EH (cell line): ENCODE measurements at regions not wholly inside any gene's neighbourhood (a gene's known extent, or its start where the extent isn't known, plus 50 kb on each side); places are given as distances from the start of the nearest gene placed in this dataset.

Source experiments
- DNase-seq: peaks from one replicate; pipeline ENCODE4 v3.0.0-alpha.2; 2015; ENCODE audit warnings: low read depth

DNA sequence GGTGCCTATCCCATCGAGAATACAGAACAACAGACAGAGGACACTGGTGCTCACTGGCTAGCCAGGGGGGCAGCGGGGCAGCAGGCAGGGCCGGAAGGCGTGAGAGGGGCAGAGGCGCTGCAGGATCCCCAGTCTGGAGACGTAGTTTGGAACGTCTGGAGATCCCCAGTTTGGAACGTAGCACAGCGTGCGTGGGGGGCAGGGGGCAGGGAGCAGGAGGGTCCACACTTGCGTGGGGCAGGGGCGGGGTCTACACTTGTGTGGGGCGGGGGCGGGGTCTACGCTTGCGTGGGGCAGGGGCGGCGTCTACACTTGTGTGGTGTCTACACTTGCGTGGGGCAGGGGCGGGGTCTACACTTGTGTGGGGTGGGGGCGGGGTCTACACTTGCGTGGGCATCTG, 107.2 kb downstream of the DACT2 start:
- no peak for DNase-seq

DNA sequence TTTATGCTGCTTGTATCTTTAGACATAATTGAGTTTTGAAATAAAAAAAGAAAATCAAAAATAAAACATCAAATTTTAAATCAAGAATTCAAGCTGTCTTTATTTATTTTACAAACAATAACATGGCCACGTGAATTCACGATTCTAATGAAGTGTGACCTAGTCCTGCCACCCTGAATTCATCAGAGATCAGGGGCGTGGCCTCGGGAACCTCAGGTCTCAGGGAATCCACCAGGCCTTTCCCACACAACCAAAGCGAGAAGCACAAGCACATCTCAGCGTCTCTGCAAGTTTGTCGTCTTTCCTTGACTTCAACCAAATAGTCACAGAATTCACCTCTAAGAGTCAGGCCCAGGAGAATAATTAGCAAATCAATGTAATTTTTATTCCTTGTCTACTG, 107.9 kb downstream of the DACT2 start:
- no peak for DNase-seq

- no peak for DNase-seq
Observed at GRCh38 chr6:168210239-168211105, 109.1 kb downstream of the DACT2 start.

- no peak for DNase-seq
Observed at GRCh38 chr6:168209420-168209819, 110.2 kb downstream of the DACT2 start.

- no peak for DNase-seq
Observed at GRCh38 chr6:168208854-168209253, 110.7 kb downstream of the DACT2 start.

GRCh38 chr6:168208402-168208801, 111.2 kb downstream of the DACT2 start:
- no peak for DNase-seq

DNA sequence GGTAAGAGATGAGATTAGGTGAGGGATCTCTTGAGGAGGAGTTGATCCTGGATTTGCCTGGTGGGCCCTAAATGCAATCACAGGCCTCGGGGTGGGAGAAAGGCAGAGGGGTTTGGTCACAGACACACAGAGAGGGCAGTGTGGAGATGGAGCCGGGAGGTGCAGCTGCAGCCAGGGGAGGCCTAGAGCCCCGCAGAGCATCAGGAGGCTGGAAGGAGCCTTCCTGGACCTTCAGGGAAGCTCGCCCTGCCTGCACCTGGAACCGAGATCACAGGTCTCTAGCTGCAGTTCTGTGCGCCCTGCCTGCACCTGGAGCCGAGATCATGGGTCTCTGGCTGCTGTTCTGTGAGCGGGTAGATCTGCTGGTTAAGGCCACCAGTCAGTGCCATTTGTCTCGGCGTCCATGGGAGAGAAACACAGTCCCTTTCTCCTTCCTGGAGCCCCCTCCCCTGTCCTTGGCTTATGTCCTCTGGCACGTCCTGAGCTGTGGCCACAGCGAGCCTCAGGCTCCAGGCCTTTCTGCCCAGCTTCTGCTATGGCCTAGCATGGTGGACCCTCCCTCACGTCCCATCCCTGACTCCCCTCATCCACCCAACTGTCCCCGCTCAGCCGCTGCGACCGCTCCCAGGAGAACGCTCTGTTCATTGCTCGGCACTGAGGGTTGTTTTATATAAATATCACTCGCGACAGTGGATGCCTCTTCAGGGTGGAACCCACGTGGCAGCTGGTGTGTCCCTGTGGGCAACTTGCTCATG, 112.0 kb downstream of the DACT2 start:
- no peak for DNase-seq

DNA sequence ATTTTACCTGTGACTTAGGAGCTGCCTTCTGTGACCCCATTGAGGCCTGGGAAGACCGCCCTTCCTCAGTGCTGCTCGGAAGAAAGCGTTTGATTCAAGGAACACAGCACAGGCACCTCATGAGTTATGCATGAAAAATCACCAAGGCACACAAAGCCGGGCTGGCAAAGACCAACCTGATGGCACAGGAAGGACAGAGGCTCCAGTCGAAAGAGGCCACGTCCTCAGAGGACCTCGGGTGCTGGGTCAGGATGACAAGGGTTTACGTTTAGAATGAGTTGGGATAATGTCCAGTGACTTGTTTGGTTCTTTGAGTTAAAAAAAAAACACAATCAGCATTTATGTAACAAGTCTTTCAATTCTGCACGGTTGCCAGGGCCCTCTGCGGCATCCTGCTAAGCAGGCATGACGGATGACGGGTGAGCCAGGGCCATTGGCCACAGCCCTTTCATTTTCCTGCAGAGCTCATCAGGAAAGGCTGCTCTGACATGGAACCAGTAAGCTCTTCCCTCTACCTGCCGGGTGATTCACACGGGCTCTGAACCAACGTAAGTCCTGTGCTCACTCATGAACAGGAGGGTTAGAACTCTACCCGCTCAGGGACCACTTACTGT, 112.8 kb downstream of the DACT2 start:
- DNase-seq, result no peak

DNA sequence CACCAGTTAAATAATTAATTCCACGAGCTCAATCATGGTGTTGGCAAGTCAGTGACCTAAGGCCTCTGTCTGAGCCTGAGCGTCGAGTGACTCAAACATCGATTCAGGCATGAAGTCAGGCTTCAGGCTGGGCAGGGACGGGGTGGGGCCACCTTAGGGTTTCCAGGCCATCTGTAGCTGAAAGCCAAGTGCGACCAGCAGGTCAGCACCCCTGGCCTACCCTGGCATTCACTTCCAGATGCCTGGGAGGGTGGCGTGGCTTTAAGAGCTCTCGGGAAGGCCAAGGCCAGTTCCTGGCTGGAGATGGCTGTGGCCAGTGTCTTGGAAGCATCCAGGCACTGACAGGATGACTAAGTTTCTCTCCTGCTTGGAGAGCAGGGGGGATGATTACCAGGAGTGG, 113.4 kb downstream of the DACT2 start:
- no peak for DNase-seq

- DNase-seq, result no peak
Observed at GRCh38 chr6:168201799-168202198, 117.8 kb downstream of the DACT2 start.

DNA sequence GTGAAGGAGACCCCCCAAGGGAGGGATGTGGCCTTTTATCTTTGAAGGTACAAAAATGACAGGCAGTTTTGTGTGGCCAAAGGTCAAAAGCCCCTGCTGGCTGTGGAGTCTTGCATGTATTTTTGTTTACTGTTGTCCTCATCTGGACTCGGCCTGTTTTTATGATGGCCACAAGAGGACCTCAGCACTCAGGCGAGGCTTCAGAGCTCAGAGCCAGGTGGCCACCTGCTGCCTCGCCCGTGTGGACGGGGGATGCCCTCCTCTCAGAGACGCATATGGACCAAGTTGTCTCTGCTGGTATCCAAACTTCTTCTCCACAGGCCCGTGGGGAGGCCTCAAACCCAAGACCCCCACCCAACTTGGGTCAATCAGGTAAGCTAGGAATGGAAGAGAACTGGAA, 118.2 kb downstream of the DACT2 start:
- DNase-seq, result no peak

DNA sequence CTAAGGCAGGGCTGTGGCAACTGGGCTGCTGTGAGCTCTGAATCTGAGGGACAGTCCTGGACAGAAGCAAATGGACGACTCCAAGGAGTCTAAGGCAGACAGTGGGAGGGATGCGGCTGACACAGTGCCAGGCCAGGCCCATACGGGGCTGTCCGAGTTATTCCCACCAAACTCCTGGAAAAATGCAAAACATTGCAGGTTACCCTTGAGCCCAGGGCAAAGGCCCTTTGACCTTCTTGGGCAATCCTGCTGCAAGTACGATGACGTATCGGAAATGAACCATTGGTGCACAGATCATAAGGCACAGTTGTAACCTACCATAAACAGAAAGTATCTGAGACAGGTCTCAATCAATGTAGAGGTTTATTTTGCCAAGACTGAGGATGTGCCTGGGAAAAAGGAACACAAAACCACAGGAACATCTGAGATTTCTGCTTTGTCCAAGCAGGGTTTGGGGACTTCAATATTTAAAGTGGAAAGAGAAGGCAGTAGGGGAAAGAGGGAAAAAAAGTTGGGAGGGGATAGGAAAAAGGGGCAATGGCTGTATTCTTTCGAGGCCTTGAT, 118.9 kb downstream of the DACT2 start:
- no peak for DNase-seq

- no peak for DNase-seq
Observed at GRCh38 chr6:168198302-168199180, 119.5 kb upstream of the FRMD1 start.

- DNase-seq, result no peak
Observed at GRCh38 chr6:168197636-168198301, 118.8 kb upstream of the FRMD1 start.

GRCh38 chr6:168196881-168197635, 118.0 kb upstream of the FRMD1 start:
- no peak for DNase-seq

DNA sequence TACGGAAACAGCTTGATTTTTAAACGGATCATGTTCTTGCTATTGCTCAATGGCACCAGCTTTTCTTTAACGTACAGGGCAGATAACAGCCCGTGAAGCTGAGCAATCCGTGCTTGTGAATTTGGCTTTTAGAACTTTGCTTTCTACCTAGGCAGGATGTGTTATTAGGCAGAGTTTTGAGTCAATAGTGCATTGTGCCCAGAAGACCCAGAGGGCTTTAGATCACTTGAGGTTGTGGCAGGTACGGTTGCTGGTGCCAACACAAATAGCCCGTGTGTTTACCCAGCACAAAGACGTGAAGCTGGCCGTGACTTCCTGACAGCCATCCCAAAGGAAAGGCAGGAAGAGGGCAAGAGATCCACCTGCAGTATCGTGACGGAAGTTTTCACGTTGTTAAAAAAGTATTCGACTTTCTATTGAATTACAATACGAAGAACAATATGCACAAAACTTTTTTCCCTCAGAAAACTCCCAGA, 117.4 kb upstream of the FRMD1 start:
- no peak for DNase-seq

GRCh38 chr6:168195712-168196111, 116.7 kb upstream of the FRMD1 start:
- no peak for DNase-seq

GRCh38 chr6:168194732-168195567, 115.9 kb upstream of the FRMD1 start:
- DNase-seq, result no peak
